ENCODE measurements at regions not wholly inside any gene's neighbourhood (a gene's known extent, or its start where the extent isn't known, plus 50 kb on each side); places are given as distances from the start of the nearest gene placed in this dataset.

DNA sequence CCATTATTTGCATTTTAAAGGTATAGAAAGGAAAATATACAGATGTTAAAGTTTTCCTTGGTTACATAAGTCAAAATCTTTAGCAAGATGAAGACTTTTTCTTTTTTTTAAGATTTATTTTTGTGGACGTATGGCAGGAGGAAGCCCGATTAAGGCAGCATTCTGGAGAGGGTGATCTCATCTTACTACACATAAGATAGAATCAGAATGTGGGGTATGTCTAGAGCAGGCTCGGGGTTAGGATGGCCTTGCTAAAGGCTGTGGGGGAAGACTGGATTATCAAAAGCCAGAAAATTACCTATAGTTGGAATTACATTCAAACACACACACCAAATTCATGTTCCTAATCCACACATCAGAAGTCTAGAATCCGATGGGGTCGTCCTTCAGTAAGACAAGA, 79.6 kb upstream of the OTOGL start:
- Histone ChIP-seq H3K4me1 (ENCODE audit: control insufficient read depth, insufficient read depth, low read length) (no peaks in the 10 kb centered on the region), H3K27me3 (replicated peaks in 1 of 2; ENCODE audit: control insufficient read depth in 2 of 2, insufficient read depth in 2 of 2, low read length in 1 of 2) (no peaks in the 10 kb centered on the region; a peak in 1 of 4 replicates), H3K4me2 (ENCODE audit: control insufficient read depth, insufficient read depth) (no peak overlapping the region), H3K27ac (ENCODE audit: control insufficient read depth, insufficient read depth) (no peak overlapping the region), H2AFZ (ENCODE audit: control insufficient read depth, low read depth, low read length) (no peak overlapping the region), H3K36me3 (ENCODE audit: control insufficient read depth in 2 of 2, insufficient read depth in 2 of 2, low read length in 1 of 2) (no peaks in the 10 kb centered on the region), H3K9ac (ENCODE audit: control insufficient read depth, insufficient read depth, low read length) (no peak overlapping the region), H3K79me2 (ENCODE audit: control insufficient read depth, insufficient read depth, low read length) (no peaks in the 10 kb centered on the region), H3K4me3 (no peak overlapping the region), H3K9me3 (replicated peaks; ENCODE audit: control insufficient read depth, insufficient read depth, low read length) (no peaks in the 10 kb centered on the region), H4K20me1 (ENCODE audit: control insufficient read depth, insufficient read depth) (no peaks in the 10 kb centered on the region)
- no TSS peak for BruUV-seq (replicated peaks)
- intact Hi-C loops (cut with micrococcal nuclease; ENCODE audit: unreplicated experiment), result no loop called here
- RAD21 ChIA-PET (ENCODE audit: unreplicated experiment), result no interaction called here
- FAIRE-seq (no peak), ATAC-seq (no peak), DNase-seq (ENCODE audit: low read depth, low spot score) (no peak)
- in situ Hi-C loops (cut with MboI), result no loop called here
- WGBS (ENCODE audit: insufficient coverage, insufficient replicate concordance, low lambda C conversion rate, missing lambda C conversion rate), result 60% methylated on average over 5 of the region's 5 CpGs
- no peak for TF ChIP-seq PAX5 (IDR thresholded peaks at IDR 0.05; ENCODE audit: borderline replicate concordance, low read depth, low read length)
- no peak for TF ChIP-seq RB1 (IDR thresholded peaks at IDR 0.05; ENCODE audit: borderline replicate concordance)
- CTCF ChIA-PET, result no interaction called here
- SMC1A ChIA-PET (ENCODE audit: uncharacterized antibody, unreplicated experiment), result no interaction called here
- POLR2A ChIA-PET, result no interaction called here

DNA sequence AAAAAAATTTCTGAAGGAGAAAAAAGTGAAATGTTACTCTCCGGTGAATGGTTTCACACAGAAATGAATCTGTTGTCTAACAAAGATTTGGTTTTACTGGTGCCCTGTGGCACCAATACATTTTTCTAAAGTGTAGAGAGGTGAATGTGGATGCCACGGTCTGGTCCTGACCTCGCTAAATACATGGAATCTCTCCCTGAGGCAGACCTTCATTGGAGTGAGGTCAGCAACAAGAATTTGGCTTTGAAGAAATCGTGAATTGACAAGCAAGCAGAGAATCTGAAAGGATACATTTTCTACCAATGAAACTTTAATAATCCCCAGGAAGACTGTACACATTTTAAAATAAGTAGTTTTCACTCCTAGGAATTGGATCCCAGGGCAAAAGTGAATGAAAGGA, 81.2 kb upstream of the OTOGL start:
- WGBS (ENCODE audit: insufficient coverage, insufficient replicate concordance, low lambda C conversion rate, missing lambda C conversion rate), result 26% methylated on average over 4 of the region's 4 CpGs
- ChIA-PET CTCF (no interaction called here), RAD21 (ENCODE audit: unreplicated experiment) (no interaction called here)

More for the DNA sequence above, 81.2 kb upstream of the OTOGL start:
- Histone ChIP-seq H3K36me3 (ENCODE audit: control insufficient read depth in 2 of 2, insufficient read depth in 2 of 2, low read length in 1 of 2) (no peaks in the 10 kb centered on the region), H3K4me2 (ENCODE audit: control insufficient read depth, insufficient read depth) (no peak overlapping the region), H3K9me3 (replicated peaks; ENCODE audit: control insufficient read depth, insufficient read depth, low read length) (no peaks in the 10 kb centered on the region), H2AFZ (ENCODE audit: control insufficient read depth, low read depth, low read length) (no peak overlapping the region), H3K4me3 (no peak overlapping the region), H3K27ac (ENCODE audit: control insufficient read depth, insufficient read depth) (no peak overlapping the region), H3K4me1 (ENCODE audit: control insufficient read depth, insufficient read depth, low read length) (no peaks in the 10 kb centered on the region), H3K27me3 (replicated peaks in 1 of 2; ENCODE audit: control insufficient read depth in 2 of 2, insufficient read depth in 2 of 2, low read length in 1 of 2) (no peaks in the 10 kb centered on the region; a peak in 2 of 4 replicates), H3K9ac (ENCODE audit: control insufficient read depth, insufficient read depth, low read length) (no peak overlapping the region), H4K20me1 (ENCODE audit: control insufficient read depth, insufficient read depth) (no peaks in the 10 kb centered on the region), H3K79me2 (ENCODE audit: control insufficient read depth, insufficient read depth, low read length) (no peaks in the 10 kb centered on the region)
- BruUV-seq (replicated peaks), result no TSS peak
- FAIRE-seq, result no peak
- intact Hi-C loops (cut with micrococcal nuclease; ENCODE audit: unreplicated experiment) (no loop called here), in situ Hi-C loops (cut with MboI) (no loop called here)
- no peak for TF ChIP-seq GABPA (IDR thresholded peaks at IDR 0.05; ENCODE audit: low read depth)
- TF ChIP-seq PAX5 (IDR thresholded peaks at IDR 0.05; ENCODE audit: borderline replicate concordance, low read depth, low read length), result no peak
- no peak for TF ChIP-seq FOXM1 (IDR thresholded peaks at IDR 0.05; ENCODE audit: low read depth, low read length)
- TF ChIP-seq, protein P1, sequence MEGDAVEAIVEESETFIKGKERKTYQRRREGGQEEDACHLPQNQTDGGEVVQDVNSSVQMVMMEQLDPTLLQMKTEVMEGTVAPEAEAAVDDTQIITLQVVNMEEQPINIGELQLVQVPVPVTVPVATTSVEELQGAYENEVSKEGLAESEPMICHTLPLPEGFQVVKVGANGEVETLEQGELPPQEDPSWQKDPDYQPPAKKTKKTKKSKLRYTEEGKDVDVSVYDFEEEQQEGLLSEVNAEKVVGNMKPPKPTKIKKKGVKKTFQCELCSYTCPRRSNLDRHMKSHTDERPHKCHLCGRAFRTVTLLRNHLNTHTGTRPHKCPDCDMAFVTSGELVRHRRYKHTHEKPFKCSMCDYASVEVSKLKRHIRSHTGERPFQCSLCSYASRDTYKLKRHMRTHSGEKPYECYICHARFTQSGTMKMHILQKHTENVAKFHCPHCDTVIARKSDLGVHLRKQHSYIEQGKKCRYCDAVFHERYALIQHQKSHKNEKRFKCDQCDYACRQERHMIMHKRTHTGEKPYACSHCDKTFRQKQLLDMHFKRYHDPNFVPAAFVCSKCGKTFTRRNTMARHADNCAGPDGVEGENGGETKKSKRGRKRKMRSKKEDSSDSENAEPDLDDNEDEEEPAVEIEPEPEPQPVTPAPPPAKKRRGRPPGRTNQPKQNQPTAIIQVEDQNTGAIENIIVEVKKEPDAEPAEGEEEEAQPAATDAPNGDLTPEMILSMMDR (IDR thresholded peaks at IDR 0.05 in 2 of 3, conservative IDR thresholded peaks at IDR 0.05 in 1 of 3; ENCODE audit: control insufficient read depth in 2 of 3, extremely low read depth in 1 of 3, insufficient read depth in 1 of 3, low read depth in 3 of 3, low read length in 3 of 3), result no peak
- ChIA-PET SMC1A (ENCODE audit: uncharacterized antibody, unreplicated experiment) (no interaction called here), POLR2A (no interaction called here)
- no peak for DNase-seq (ENCODE audit: low read depth, low spot score)
- ATAC-seq, result no peak

Data from GM12878 (cell line).